ENCODE measurements at regions not wholly inside any gene's neighbourhood (a gene's known extent, or its start where the extent isn't known, plus 50 kb on each side); places are given as distances from the start of the nearest gene placed in this dataset.

DNA sequence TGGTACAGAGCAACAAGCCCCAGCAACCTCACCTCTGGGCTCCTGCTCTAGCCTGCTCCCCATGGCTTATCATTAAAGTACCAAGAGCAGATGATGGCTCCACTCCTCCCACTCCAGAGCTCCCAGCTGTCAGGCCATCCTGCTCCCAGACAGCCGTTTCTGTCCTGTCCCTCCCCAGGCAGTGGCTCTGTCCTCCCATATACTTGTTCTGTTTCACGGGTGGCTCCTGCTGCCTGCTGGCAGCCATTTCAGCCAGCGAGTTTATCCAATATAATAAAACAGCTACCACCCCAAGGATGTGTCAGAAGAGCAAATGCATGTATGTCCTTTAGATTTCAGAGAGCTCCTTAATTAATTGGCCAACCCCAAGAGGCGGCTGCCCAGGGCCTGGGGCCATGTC lies 79.4 kb upstream of the VSTM2B start:
- Mint-ChIP-seq H3K27ac (ENCODE audit: unreplicated experiment) (no peak overlapping the region), H3K4me3 (ENCODE audit: unreplicated experiment) (no peak overlapping the region), H3K4me1 (ENCODE audit: low read depth) (no peaks in the 10 kb centered on the region), H3K9me3 (ENCODE audit: low read depth) (peaks cover 16% of the 10 kb centered on the region), H3K27me3 (ENCODE audit: low read depth) (no peaks in the 10 kb centered on the region), H3K36me3 (ENCODE audit: low read depth) (no peaks in the 10 kb centered on the region)
- DNase-seq (ENCODE audit: low spot score): no peak
- TF ChIP-seq, protein P1, sequence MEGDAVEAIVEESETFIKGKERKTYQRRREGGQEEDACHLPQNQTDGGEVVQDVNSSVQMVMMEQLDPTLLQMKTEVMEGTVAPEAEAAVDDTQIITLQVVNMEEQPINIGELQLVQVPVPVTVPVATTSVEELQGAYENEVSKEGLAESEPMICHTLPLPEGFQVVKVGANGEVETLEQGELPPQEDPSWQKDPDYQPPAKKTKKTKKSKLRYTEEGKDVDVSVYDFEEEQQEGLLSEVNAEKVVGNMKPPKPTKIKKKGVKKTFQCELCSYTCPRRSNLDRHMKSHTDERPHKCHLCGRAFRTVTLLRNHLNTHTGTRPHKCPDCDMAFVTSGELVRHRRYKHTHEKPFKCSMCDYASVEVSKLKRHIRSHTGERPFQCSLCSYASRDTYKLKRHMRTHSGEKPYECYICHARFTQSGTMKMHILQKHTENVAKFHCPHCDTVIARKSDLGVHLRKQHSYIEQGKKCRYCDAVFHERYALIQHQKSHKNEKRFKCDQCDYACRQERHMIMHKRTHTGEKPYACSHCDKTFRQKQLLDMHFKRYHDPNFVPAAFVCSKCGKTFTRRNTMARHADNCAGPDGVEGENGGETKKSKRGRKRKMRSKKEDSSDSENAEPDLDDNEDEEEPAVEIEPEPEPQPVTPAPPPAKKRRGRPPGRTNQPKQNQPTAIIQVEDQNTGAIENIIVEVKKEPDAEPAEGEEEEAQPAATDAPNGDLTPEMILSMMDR (IDR thresholded peaks at IDR 0.05): no peak

DNA sequence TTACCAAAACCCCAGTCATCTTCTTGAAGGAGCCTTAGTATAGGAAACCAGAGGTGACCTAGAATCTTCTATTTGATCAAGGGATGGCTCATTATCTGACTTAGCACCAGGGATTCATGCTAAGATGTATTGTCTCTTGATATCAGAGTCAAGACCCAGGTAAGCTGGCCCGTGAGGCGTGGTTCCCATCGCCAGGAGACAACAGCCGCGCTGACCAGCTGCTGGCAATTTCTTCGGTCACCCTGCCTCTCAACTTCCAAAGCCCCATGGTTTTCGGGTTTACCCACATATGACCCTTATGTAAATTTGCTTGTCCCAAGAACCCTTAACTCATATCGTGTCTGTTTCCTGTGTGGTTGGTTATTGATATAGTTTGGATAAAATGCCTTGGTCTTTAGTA lies 77.7 kb upstream of the VSTM2B start:
- Mint-ChIP-seq H3K4me1 (ENCODE audit: low read depth) (no peaks in the 10 kb centered on the region), H3K9me3 (ENCODE audit: low read depth) (peaks cover 24% of the 10 kb centered on the region), H3K4me3 (ENCODE audit: unreplicated experiment) (no peak overlapping the region), H3K27me3 (ENCODE audit: low read depth) (no peaks in the 10 kb centered on the region), H3K27ac (ENCODE audit: unreplicated experiment) (no peak overlapping the region), H3K36me3 (ENCODE audit: low read depth) (no peaks in the 10 kb centered on the region)
- TF ChIP-seq, protein P1 (IDR thresholded peaks at IDR 0.05): no peak
- no peak for DNase-seq (ENCODE audit: low spot score)

DNA sequence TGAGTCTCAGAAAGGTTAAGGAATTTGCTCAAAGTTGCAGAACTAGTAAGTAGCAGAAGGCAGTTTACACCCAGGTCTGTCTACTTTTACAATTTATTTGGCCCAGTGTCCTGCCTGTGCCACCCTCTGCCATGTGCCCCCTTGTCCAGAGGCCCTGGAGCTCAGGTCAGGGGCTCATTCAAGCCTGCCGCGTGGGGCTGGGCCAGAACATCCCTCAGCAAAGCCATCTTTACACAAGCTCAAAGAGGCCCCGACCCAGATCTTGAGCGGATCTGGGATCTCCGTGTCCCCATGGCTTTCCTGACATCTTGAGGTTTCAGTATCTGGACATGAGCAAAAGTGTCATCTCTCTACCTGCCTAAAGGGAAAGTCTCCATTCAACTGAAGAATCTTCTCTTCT lies 76.4 kb upstream of the VSTM2B start:
- TF ChIP-seq, protein P1 (IDR thresholded peaks at IDR 0.05): no peak
- no peaks in the 10 kb centered on the region for H3K4me1 Mint-ChIP-seq (ENCODE audit: low read depth)
- H3K9me3 Mint-ChIP-seq (ENCODE audit: low read depth): peaks cover 27% of the 10 kb centered on the region
- no peak for DNase-seq (ENCODE audit: low spot score)
- no peaks in the 10 kb centered on the region for H3K27me3 Mint-ChIP-seq (ENCODE audit: low read depth)
- no peak overlapping the region for H3K27ac Mint-ChIP-seq (ENCODE audit: unreplicated experiment)
- no peaks in the 10 kb centered on the region for H3K36me3 Mint-ChIP-seq (ENCODE audit: low read depth)
- no peak overlapping the region for H3K4me3 Mint-ChIP-seq (ENCODE audit: unreplicated experiment)

DNA sequence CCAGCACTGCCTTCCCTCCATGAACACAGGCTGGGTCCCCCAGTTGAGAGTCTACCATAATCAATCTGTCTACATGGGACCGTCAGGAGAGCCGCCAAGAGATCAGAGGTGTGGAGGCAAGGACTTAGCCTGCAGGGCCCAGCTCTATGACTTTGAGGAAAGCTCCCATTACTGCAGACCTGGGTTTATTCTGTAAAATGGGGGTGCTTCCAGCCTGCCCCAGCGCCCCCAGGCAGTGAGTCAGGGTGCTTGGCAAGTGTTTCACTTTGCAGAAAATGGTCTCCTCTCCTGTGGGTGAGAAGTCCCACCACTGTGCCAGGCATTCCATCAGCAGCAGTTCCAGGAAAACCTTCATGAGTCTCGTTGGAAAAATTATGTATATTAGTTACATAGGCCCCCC lies 75.5 kb upstream of the VSTM2B start:
- H3K36me3 Mint-ChIP-seq (ENCODE audit: low read depth): no peaks in the 10 kb centered on the region

DNA sequence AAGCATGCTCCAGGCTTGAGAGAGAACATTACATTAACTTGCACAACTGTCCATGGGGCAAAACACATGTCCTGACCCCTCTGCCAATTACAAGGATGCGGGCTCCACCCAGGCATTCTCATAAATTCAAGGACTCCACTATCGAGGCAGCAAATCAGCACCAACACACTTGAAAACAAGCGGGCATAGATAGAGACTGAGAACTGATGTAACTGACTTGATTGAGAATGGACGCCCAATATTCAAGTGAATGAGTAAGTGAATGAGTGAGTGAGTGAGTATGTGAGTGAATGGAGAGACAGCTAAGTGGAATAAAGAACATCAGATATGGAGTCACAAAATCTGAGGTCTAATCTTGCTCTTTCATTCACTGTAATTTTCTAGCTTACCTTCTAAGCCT lies 75.0 kb upstream of the VSTM2B start:
- Mint-ChIP-seq H3K27ac (ENCODE audit: unreplicated experiment) (no peak overlapping the region), H3K9me3 (ENCODE audit: low read depth) (peaks cover 20% of the 10 kb centered on the region), H3K4me3 (ENCODE audit: unreplicated experiment) (no peak overlapping the region), H3K4me1 (ENCODE audit: low read depth) (no peaks in the 10 kb centered on the region), H3K36me3 (ENCODE audit: low read depth) (no peaks in the 10 kb centered on the region), H3K27me3 (ENCODE audit: low read depth) (no peaks in the 10 kb centered on the region)
- TF ChIP-seq, protein P1 (IDR thresholded peaks at IDR 0.05): no peak
- no peak for DNase-seq (ENCODE audit: low spot score)

More for the DNA sequence above, 75.5 kb upstream of the VSTM2B start:
- H3K9me3 Mint-ChIP-seq (ENCODE audit: low read depth): peaks cover 24% of the 10 kb centered on the region
- H3K27ac Mint-ChIP-seq (ENCODE audit: unreplicated experiment): no peak overlapping the region
- DNase-seq (ENCODE audit: low spot score): no peak
- TF ChIP-seq, protein P1 (IDR thresholded peaks at IDR 0.05): no peak
- H3K4me3 Mint-ChIP-seq (ENCODE audit: unreplicated experiment): no peak overlapping the region
- no peaks in the 10 kb centered on the region for H3K4me1 Mint-ChIP-seq (ENCODE audit: low read depth)
- no peaks in the 10 kb centered on the region for H3K27me3 Mint-ChIP-seq (ENCODE audit: low read depth)
